PC-3 (cell line): ENCODE measurements at regions not wholly inside any gene's neighbourhood (a gene's known extent, or its start where the extent isn't known, plus 50 kb on each side); places are given as distances from the start of the nearest gene placed in this dataset.

Experiments
- ATAC-seq: fragments of 200-7000 bp; cut with Tn5 transposase; 2 replicates; pipeline ENCODE4 v1.9.1; 2020; ENCODE audit warnings: mild to moderate bottlenecking, moderate library complexity
- BruUV-seq: library from RNA; stranded (reverse); fragments of 400-500 nt; replicated peaks from 2 replicates; lab custom pipeline; 2021; lab: Mats Ljungman, UMichigan
- CTCF ChIA-PET: fragments of 300-600 bp; sonication (Branson Sonifier 250); formaldehyde crosslinking; loops from one replicate; lab custom pipeline; 2022; ENCODE audit warnings: antibody characterized with exemption; lab: Charles Lee
- POLR2A ChIA-PET: fragments of 300-600 bp; sonication (Branson Sonifier 250); formaldehyde crosslinking; loops from one replicate; lab custom pipeline; 2022; ENCODE audit warnings: antibody characterized with exemption; ENCODE audit not compliant: unreplicated experiment; lab: Charles Lee
- DNase-seq: peaks from one replicate; pipeline ENCODE4 v3.0.0-alpha.2; 2015
- H2AFZ ChIP-seq: fragments of 300-600 bp; sonication (generic); 2 replicates; pipeline ENCODE4 v1.6.0; 2016; ENCODE audit warnings: antibody characterized with exemption, low read length
- H3F3A ChIP-seq: fragments of 300-600 bp; sonication (generic); one replicate; pipeline ENCODE4 v1.6.0; 2017; ENCODE audit warnings: antibody characterized with exemption, low read length, control low read depth, mild to moderate bottlenecking; ENCODE audit not compliant: unreplicated experiment
- H3K27ac ChIP-seq: fragments of 300-600 bp; sonication (generic); 2 replicates; pipeline ENCODE4 v1.5.1; 2016; ENCODE audit warnings: mild to moderate bottlenecking, low read length
- H3K27me3 ChIP-seq: fragments of 300-600 bp; sonication (generic); 2 replicates; pipeline ENCODE4 v1.6.1; 2016; ENCODE audit warnings: low read length, mixed read lengths
- H3K36me3 ChIP-seq: fragments of 300-600 bp; sonication (generic); 2 replicates; pipeline ENCODE4 v1.6.1; 2016; ENCODE audit warnings: low read depth, mixed run types, low read length, mixed read lengths
- H3K4me1 ChIP-seq: fragments of 300-600 bp; sonication (generic); 2 replicates; pipeline ENCODE4 v1.5.1; 2016; ENCODE audit warnings: low read length; ENCODE audit not compliant: insufficient read depth
- H3K4me2 ChIP-seq: fragments of 300-600 bp; sonication (generic); 2 replicates; pipeline ENCODE4 v1.6.0; 2016; ENCODE audit warnings: low read length
- H3K4me3 ChIP-seq: fragments of 300-600 bp; sonication (generic); 2 replicates; pipeline ENCODE4 v1.5.1; 2016; ENCODE audit warnings: mild to moderate bottlenecking, low read length, mixed read lengths
- H3K79me2 ChIP-seq: fragments of 300-600 bp; sonication (generic); 2 replicates; pipeline ENCODE4 v1.6.1; 2017; ENCODE audit warnings: low read length, mixed read lengths
- H3K9ac ChIP-seq: fragments of 300-600 bp; sonication (generic); 2 replicates; pipeline ENCODE4 v1.6.0; 2016; ENCODE audit warnings: mild to moderate bottlenecking, low read length
- H3K9me2 ChIP-seq: fragments of 300-600 bp; sonication (generic); replicated peaks from 2 replicates; pipeline ENCODE4 v1.6.1; 2016; ENCODE audit warnings: mixed run types, low read length, mixed read lengths
- H3K9me3 ChIP-seq: fragments of 300-600 bp; sonication (generic); 2 replicates; pipeline ENCODE4 v1.6.1; 2016; ENCODE audit warnings: low read length, mixed read lengths
- H4K20me1 ChIP-seq: fragments of 300-600 bp; sonication (generic); 2 replicates; pipeline ENCODE4 v1.6.1; 2016; ENCODE audit warnings: low read length, mixed read lengths
- CTCF ChIP-seq: fragments of 300-600 bp; sonication (generic); conservative IDR thresholded peaks from 2 replicates; pipeline ENCODE4 v1.5.1; 2017; ENCODE audit warnings: antibody characterized with exemption, low read depth, mild to moderate bottlenecking, low read length
- EZH2 ChIP-seq: fragments of 300-600 bp; sonication (generic); IDR thresholded peaks from one replicate; pipeline ENCODE4 v1.6.1; 2017; ENCODE audit warnings: antibody characterized with exemption, mild to moderate bottlenecking, low read length; ENCODE audit not compliant: unreplicated experiment
- EZH2phosphoT487 ChIP-seq: fragments of 300-600 bp; sonication (generic); IDR thresholded peaks from 2 replicates; pipeline ENCODE4 v1.6.1; 2018; ENCODE audit warnings: mild to moderate bottlenecking, antibody characterized with exemption, low read length, borderline replicate concordance
- intact Hi-C: fragments of 100-400 bp; cut with micrococcal nuclease; formaldehyde crosslinking; loops from 2 replicates; pipeline ENCODE4 v1.9.0; 2023

- Histone ChIP-seq H3K27me3 (no peaks in the 10 kb centered on the region), H4K20me1 (no peaks in the 10 kb centered on the region), H3K4me1 (peaks cover 23% of the 10 kb centered on the region), H3K4me2 (peak overlapping the region; percentile 48), H3K9ac (no peak overlapping the region), H3K79me2 (no peaks in the 10 kb centered on the region), H3K27ac (no peak overlapping the region), H3K9me3 (no peaks in the 10 kb centered on the region), H2AFZ (peak overlapping the region; percentile 75), H3K9me2 (no peaks in the 10 kb centered on the region), H3K4me3 (no peak overlapping the region), H3F3A (peaks cover 4% of the 10 kb centered on the region), H3K36me3 (no peaks in the 10 kb centered on the region)
- DNase-seq (peak; percentile 22), ATAC-seq (no peak)
- BruUV-seq, result no TSS peak
- no peak for TF ChIP-seq EZH2phosphoT487
- no peak for TF ChIP-seq CTCF
- TF ChIP-seq EZH2, result no peak
- intact Hi-C loops, result no loop called here
- ChIA-PET POLR2A (no interaction called here), CTCF (no interaction called here)
Observed at GRCh38 chr6:100105919-100106529, 112.0 kb upstream of the MCHR2 start.

GRCh38 chr6:100105138-100105537 lies 111.1 kb upstream of the MCHR2 start:
- no peaks in the 10 kb centered on the region for H3K9me3 ChIP-seq
- ChIA-PET CTCF (no interaction called here), POLR2A (no interaction called here)
- TF ChIP-seq CTCF, result no peak
- TF ChIP-seq EZH2, result no peak
- no peak for TF ChIP-seq EZH2phosphoT487
- intact Hi-C loops, result no loop called here
- peaks cover 27% of the 10 kb centered on the region for H3K4me1 ChIP-seq
- H3K27ac ChIP-seq, result no peak overlapping the region
- no peak overlapping the region for H2AFZ ChIP-seq
- DNase-seq, result no peak
- no peak overlapping the region for H3K9ac ChIP-seq
- no TSS peak for BruUV-seq
- H3F3A ChIP-seq, result peaks cover 4% of the 10 kb centered on the region
- ATAC-seq, result no peak
- no peaks in the 10 kb centered on the region for H4K20me1 ChIP-seq
- H3K27me3 ChIP-seq, result no peaks in the 10 kb centered on the region
- H3K4me3 ChIP-seq, result no peak overlapping the region
- H3K36me3 ChIP-seq, result no peaks in the 10 kb centered on the region
- H3K79me2 ChIP-seq, result no peaks in the 10 kb centered on the region
- no peak overlapping the region for H3K4me2 ChIP-seq
- H3K9me2 ChIP-seq, result no peaks in the 10 kb centered on the region

GRCh38 chr6:100103931-100104330 lies 109.9 kb upstream of the MCHR2 start:
- H3K9me2 ChIP-seq, result no peaks in the 10 kb centered on the region
- H3K9ac ChIP-seq, result no peak overlapping the region
- no peak overlapping the region for H3K4me2 ChIP-seq
- no peak for DNase-seq
- no peaks in the 10 kb centered on the region for H3K79me2 ChIP-seq
- BruUV-seq, result no TSS peak
- H3K9me3 ChIP-seq, result no peaks in the 10 kb centered on the region
- no peak overlapping the region for H3K27ac ChIP-seq
- H4K20me1 ChIP-seq, result no peaks in the 10 kb centered on the region
- peaks cover 4% of the 10 kb centered on the region for H3F3A ChIP-seq
- H3K4me1 ChIP-seq, result peaks cover 27% of the 10 kb centered on the region
- intact Hi-C loops, result no loop called here
- no peak overlapping the region for H3K4me3 ChIP-seq
- ChIA-PET CTCF (no interaction called here), POLR2A (no interaction called here)
- H3K36me3 ChIP-seq, result no peaks in the 10 kb centered on the region; the same call in 1 of the 2 replicates
- no peak overlapping the region for H2AFZ ChIP-seq
- TF ChIP-seq CTCF, result no peak
- TF ChIP-seq EZH2phosphoT487, result no peak
- no peak for TF ChIP-seq EZH2
- ATAC-seq, result no peak
- no peaks in the 10 kb centered on the region for H3K27me3 ChIP-seq
